HL-60 (cell line): ENCODE measurements at regions not wholly inside any gene's neighbourhood (a gene's known extent, or its start where the extent isn't known, plus 50 kb on each side); places are given as distances from the start of the nearest gene placed in this dataset.

Experiments
- DNase-seq, 2 experiments: peaks; one replicate each; pipeline ENCODE4 v3.0.0-alpha.2; 2010 to 2020; ENCODE audit warnings: low read depth in 1 of 2, low spot score in 1 of 2
- H3K27ac ChIP-seq: fragments of 250-450 bp; sonication (Bioruptor Pico); replicated peaks from 2 replicates; pipeline ENCODE4 v1.5.1; 2020; ENCODE audit warnings: mild to moderate bottlenecking, moderate library complexity
- H3K27me3 ChIP-seq: fragments of 250-450 bp; sonication (Bioruptor Pico); 2 replicates; pipeline ENCODE4 v1.5.1; 2021; ENCODE audit warnings: mild to moderate bottlenecking, moderate library complexity; ENCODE audit not compliant: insufficient read depth, poor library complexity, severe bottlenecking
- H3K4me3 ChIP-seq: replicated peaks from 2 replicates; pipeline ENCODE4 v1.5.1; 2011; ENCODE audit warnings: mild to moderate bottlenecking, control low read depth, low read length; ENCODE audit not compliant: insufficient read depth
- CTCF ChIP-seq: IDR thresholded peaks from one replicate; pipeline ENCODE4 v1.5.1; 2011; ENCODE audit warnings: low read length, control low read depth, inconsistent platforms; ENCODE audit not compliant: insufficient read depth
- GABPA ChIP-seq: IDR thresholded peaks from 2 replicates; pipeline ENCODE4 v1.6.1; 2012; ENCODE audit warnings: low read depth
- POLR2AphosphoS5 ChIP-seq: IDR thresholded peaks from 2 replicates; pipeline ENCODE4 v1.6.1; 2012; ENCODE audit warnings: low read depth
- REST ChIP-seq: IDR thresholded peaks from 2 replicates; pipeline ENCODE4 v1.6.1; 2012; ENCODE audit warnings: low read depth; ENCODE audit not compliant: insufficient replicate concordance
- SPI1 ChIP-seq: IDR thresholded peaks from 2 replicates; pipeline ENCODE4 v1.6.1; 2012; ENCODE audit warnings: low read depth, mild to moderate bottlenecking, borderline replicate concordance

- no peak overlapping the region for H3K4me3 ChIP-seq
- no peak for TF ChIP-seq GABPA
- no peak for TF ChIP-seq SPI1
- no peak for TF ChIP-seq REST
- no peak for TF ChIP-seq POLR2AphosphoS5
- TF ChIP-seq CTCF, result no peak
- no peak overlapping the region for H3K27ac ChIP-seq
Observed at GRCh38 chr10:44571701-44572100, 186.8 kb upstream of the CXCL12 start.

GRCh38 chr10:44572146-44572545, 187.2 kb upstream of the CXCL12 start:
- TF ChIP-seq CTCF, result no peak
- no peak for TF ChIP-seq POLR2AphosphoS5
- no peak for TF ChIP-seq REST
- no peak for TF ChIP-seq GABPA
- no peak for TF ChIP-seq SPI1
- DNase-seq, result no peak
- Histone ChIP-seq H3K27ac (no peak overlapping the region), H3K27me3 (no peaks in the 10 kb centered on the region), H3K4me3 (no peak overlapping the region)

More at GRCh38 chr10:44571701-44572100, 186.8 kb upstream of the CXCL12 start:
- no peak for DNase-seq
- no peaks in the 10 kb centered on the region for H3K27me3 ChIP-seq

- Histone ChIP-seq H3K27me3 (no peaks in the 10 kb centered on the region), H3K4me3 (no peak overlapping the region), H3K27ac (no peak overlapping the region)
- TF ChIP-seq GABPA, result no peak
- no peak for TF ChIP-seq POLR2AphosphoS5
- no peak for TF ChIP-seq SPI1
- TF ChIP-seq CTCF, result no peak
- no peak for DNase-seq
Observed at GRCh38 chr10:44573821-44574220, 188.9 kb upstream of the CXCL12 start.
